ENCODE measurements at regions not wholly inside any gene's neighbourhood (a gene's known extent, or its start where the extent isn't known, plus 50 kb on each side); places are given as distances from the start of the nearest gene placed in this dataset.

GRCh38 chr2:42928692-42929545 lies 136.5 kb upstream of the HAAO start:
- DNase-seq, result no peak

GRCh38 chr2:42928161-42928691 lies 135.8 kb upstream of the HAAO start:
- DNase-seq, result no peak

GRCh38 chr2:42927334-42928160 lies 135.2 kb upstream of the HAAO start:
- DNase-seq, result no peak

- DNase-seq, result no peak
Observed at GRCh38 chr2:42926434-42927333, 134.3 kb upstream of the HAAO start.

- DNase-seq, result no peak
Observed at GRCh38 chr2:42925742-42926433, 133.5 kb upstream of the HAAO start.

- no peak for DNase-seq
Observed at GRCh38 chr2:42924418-42924886, 132.1 kb upstream of the HAAO start.

- no peak for DNase-seq
Observed at GRCh38 chr2:42923580-42924417, 131.4 kb upstream of the HAAO start.

GRCh38 chr2:42922790-42923579 lies 130.6 kb upstream of the HAAO start:
- DNase-seq, result no peak

- no peak for DNase-seq
Observed at GRCh38 chr2:42922293-42922692, 129.9 kb upstream of the HAAO start.

GRCh38 chr2:42921721-42922120 lies 129.3 kb upstream of the HAAO start:
- no peak for DNase-seq

GRCh38 chr2:42921147-42921520 lies 128.8 kb upstream of the HAAO start:
- no peak for DNase-seq

- DNase-seq, result no peak
Observed at GRCh38 chr2:42920446-42921146, 128.2 kb upstream of the HAAO start.

- DNase-seq, result no peak
Observed at GRCh38 chr2:42918671-42919318, 126.4 kb upstream of the HAAO start.

- DNase-seq, result no peak
Observed at GRCh38 chr2:42918041-42918440, 125.7 kb upstream of the HAAO start.

- no peak for DNase-seq
Observed at GRCh38 chr2:42917425-42917927, 125.1 kb upstream of the HAAO start.

GRCh38 chr2:42916324-42916723 lies 123.9 kb upstream of the HAAO start:
- DNase-seq, result no peak

GRCh38 chr2:42914860-42915259 lies 122.5 kb upstream of the HAAO start:
- no peak for DNase-seq

GRCh38 chr2:42914314-42914713 lies 121.9 kb upstream of the HAAO start:
- no peak for DNase-seq
